Activated CD8-positive, alpha-beta T cell treated with anti-CD3 and anti-CD28 coated beads for 36 hours (primary cell): ENCODE measurements at regions not wholly inside any gene's neighbourhood (a gene's known extent, or its start where the extent isn't known, plus 50 kb on each side); places are given as distances from the start of the nearest gene placed in this dataset.

Source experiments
- ATAC-seq: fragments of 200-7000 bp; cut with Tn5 transposase; one replicate; pipeline ENCODE4 v1.10.0; 2021; ENCODE audit warnings: mild to moderate bottlenecking, moderate library complexity
- CTCF ChIA-PET: fragments of 350-600 bp; sonication (Branson Sonifier 250); formaldehyde crosslinking; loops from one replicate; lab custom pipeline; 2021; ENCODE audit warnings: antibody characterized with exemption; lab: Charles Lee
- POLR2A ChIA-PET: fragments of 350-600 bp; sonication (Branson Sonifier 250); formaldehyde crosslinking; loops from one replicate; lab custom pipeline; 2021; ENCODE audit warnings: antibody characterized with exemption; lab: Charles Lee
- DNase-seq: peaks from one replicate; pipeline ENCODE4 v3.0.0-alpha.2; 2020
- H3K27ac Mint-ChIP-seq: one replicate; pipeline ENCODE4 v1.8.0; 2021; ENCODE audit warnings: mild to moderate bottlenecking, mixed read lengths
- H3K27me3 Mint-ChIP-seq: one replicate; pipeline ENCODE4 v1.8.0; 2021; ENCODE audit warnings: mixed read lengths
- H3K36me3 Mint-ChIP-seq: one replicate; pipeline ENCODE4 v1.8.0; 2021; ENCODE audit warnings: low read depth, mixed read lengths
- H3K4me1 Mint-ChIP-seq: one replicate; pipeline ENCODE4 v1.8.0; 2021; ENCODE audit warnings: low read depth, mixed read lengths
- H3K4me3 Mint-ChIP-seq: one replicate; pipeline ENCODE4 v1.8.0; 2021; ENCODE audit warnings: mild to moderate bottlenecking, moderate library complexity, mixed read lengths
- H3K9me3 Mint-ChIP-seq: one replicate; pipeline ENCODE4 v1.8.0; 2021; ENCODE audit warnings: mixed read lengths
- intact Hi-C: fragments of 100-400 bp; cut with micrococcal nuclease; formaldehyde crosslinking; loops from one replicate; pipeline ENCODE4 v1.10.0; 2022
- TF ChIP-seq, protein P1 (sequence below): fragments of 200-600 bp; IDR thresholded peaks from one replicate; pipeline ENCODE4 v1.8.0; 2022; ENCODE audit warnings: antibody characterized with exemption, mild to moderate bottlenecking

DNA sequence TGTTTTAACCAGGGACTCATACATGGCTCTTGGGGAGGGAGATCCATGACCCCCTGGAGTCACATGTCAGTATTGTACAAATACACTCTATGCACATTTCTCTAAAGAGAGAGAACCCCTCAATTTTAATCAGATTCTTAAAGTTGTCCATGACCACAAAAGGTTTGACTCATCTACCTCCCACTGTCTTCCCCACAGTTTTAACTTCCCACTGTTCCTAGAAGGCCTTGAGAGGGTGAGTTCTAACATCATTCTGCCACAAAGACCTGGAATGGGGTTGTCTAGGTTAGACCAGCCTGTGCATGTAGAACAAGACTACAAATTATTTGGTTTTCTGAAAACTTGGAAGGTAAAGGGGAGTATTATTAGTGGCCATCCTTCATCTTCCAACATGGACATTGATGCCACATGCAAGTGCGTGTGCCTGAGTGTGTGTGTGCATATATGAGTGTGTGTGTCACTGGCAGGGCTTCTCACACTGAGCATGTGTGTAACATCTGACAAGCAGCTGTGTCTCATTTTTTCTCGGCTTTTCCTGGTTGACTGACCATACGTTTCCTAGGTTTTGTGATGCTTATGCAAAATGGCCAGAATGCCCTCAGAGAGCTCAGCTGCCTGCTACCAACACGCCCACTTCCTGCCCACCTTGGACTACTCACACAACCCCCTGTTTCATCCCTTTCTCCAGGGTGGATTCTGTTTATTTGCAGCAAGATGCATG lies 94.6 kb upstream of the LGALSL start:
- no peak overlapping the region for H3K27ac Mint-ChIP-seq
- ChIA-PET POLR2A (no interaction called here), CTCF (interaction anchor here (1.1 kb wide), 1 partner anchor 29 kb away, joined by 3 read pairs; no protein-coding TSS in a partner anchor)
- H3K9me3 Mint-ChIP-seq = no peaks in the 10 kb centered on the region
- no peak for DNase-seq
- TF ChIP-seq, protein P1, sequence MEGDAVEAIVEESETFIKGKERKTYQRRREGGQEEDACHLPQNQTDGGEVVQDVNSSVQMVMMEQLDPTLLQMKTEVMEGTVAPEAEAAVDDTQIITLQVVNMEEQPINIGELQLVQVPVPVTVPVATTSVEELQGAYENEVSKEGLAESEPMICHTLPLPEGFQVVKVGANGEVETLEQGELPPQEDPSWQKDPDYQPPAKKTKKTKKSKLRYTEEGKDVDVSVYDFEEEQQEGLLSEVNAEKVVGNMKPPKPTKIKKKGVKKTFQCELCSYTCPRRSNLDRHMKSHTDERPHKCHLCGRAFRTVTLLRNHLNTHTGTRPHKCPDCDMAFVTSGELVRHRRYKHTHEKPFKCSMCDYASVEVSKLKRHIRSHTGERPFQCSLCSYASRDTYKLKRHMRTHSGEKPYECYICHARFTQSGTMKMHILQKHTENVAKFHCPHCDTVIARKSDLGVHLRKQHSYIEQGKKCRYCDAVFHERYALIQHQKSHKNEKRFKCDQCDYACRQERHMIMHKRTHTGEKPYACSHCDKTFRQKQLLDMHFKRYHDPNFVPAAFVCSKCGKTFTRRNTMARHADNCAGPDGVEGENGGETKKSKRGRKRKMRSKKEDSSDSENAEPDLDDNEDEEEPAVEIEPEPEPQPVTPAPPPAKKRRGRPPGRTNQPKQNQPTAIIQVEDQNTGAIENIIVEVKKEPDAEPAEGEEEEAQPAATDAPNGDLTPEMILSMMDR = no peak
- no peak for ATAC-seq
- no peaks in the 10 kb centered on the region for H3K36me3 Mint-ChIP-seq
- peaks cover 18% of the 10 kb centered on the region for H3K27me3 Mint-ChIP-seq
- H3K4me3 Mint-ChIP-seq = no peak overlapping the region
- intact Hi-C loops = no loop called here
- H3K4me1 Mint-ChIP-seq = peaks cover 4% of the 10 kb centered on the region

- Mint-ChIP-seq H3K36me3 (no peaks in the 10 kb centered on the region), H3K9me3 (no peaks in the 10 kb centered on the region), H3K27me3 (peaks cover 15% of the 10 kb centered on the region), H3K4me1 (peaks cover 4% of the 10 kb centered on the region), H3K27ac (no peak overlapping the region), H3K4me3 (no peak overlapping the region)
- ATAC-seq = peak; percentile 97
- DNase-seq = peak; percentile 74
- intact Hi-C loops = no loop called here
- ChIA-PET POLR2A (no interaction called here), CTCF (interaction anchor here (1.1 kb wide), 1 partner anchor 30 kb away, joined by 3 read pairs; no protein-coding TSS in a partner anchor)
- TF ChIP-seq, protein P1 = no peak
These were observed 93.9 kb upstream of the LGALSL start for GRCh38 chr2:64359892-64360657.

DNA sequence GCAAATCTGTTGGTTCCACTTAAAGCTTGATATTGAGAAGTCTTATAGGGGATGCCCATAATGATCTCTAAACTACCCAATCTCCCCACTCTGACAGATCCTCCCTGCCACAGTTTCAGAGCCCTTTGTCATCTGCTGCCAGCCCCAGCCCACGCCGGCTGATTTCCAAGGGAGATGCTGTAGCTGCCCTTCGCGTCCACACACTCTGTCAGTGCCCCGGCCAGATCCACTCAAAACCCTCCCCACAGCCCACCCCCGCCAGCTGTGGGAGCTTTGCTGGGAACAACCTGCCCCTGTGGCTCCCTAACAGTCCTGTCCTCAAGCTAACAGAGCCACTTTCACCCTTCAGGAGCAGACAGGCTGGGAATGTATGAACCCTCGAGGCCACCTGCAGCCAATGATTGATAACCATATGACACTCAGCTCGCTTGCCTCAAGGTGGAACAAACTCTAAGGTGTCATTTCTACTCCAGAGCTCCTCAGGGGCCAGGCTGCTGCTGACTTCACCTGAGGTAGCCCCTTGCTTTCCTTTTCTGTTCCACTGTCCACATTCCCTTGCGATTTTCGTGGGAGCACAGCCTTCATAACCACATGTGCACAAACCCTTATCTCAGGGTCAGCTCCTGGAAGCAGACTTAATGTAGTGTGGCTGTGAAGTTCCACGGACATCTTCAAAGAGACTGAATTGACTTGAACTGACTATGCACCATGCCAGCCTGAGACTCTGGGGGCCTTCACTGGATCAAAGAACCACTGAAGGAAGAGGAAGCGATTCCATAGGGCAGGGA lies 92.6 kb upstream of the LGALSL start:
- CTCF ChIA-PET = interaction anchor here (1.3 kb wide), 1 partner anchor 30 kb away, joined by 9 read pairs; no protein-coding TSS in a partner anchor
- no peak overlapping the region for H3K4me3 Mint-ChIP-seq
- POLR2A ChIA-PET = no interaction called here
- H3K27ac Mint-ChIP-seq = no peak overlapping the region
- ATAC-seq = no peak
- peaks cover 13% of the 10 kb centered on the region for H3K27me3 Mint-ChIP-seq
- no peak for DNase-seq
- intact Hi-C loops = no loop called here
- peaks cover 4% of the 10 kb centered on the region for H3K4me1 Mint-ChIP-seq
- H3K9me3 Mint-ChIP-seq = no peaks in the 10 kb centered on the region
- H3K36me3 Mint-ChIP-seq = no peaks in the 10 kb centered on the region
- TF ChIP-seq, protein P1 = no peak

GRCh38 chr2:64362562-64363026 lies 91.4 kb upstream of the LGALSL start:
- Mint-ChIP-seq H3K9me3 (no peaks in the 10 kb centered on the region), H3K27ac (no peak overlapping the region), H3K4me1 (peaks cover 4% of the 10 kb centered on the region), H3K36me3 (no peaks in the 10 kb centered on the region), H3K27me3 (peaks cover 5% of the 10 kb centered on the region), H3K4me3 (no peak overlapping the region)
- DNase-seq = no peak
- ChIA-PET CTCF (interaction anchor here (1.0 to 1.6 kb wide), 2 partner anchors 126 to 160 kb away, joined by 3 to 8 read pairs; no protein-coding TSS in a partner anchor), POLR2A (no interaction called here)
- TF ChIP-seq, protein P1 = no peak
- intact Hi-C loops = no loop called here
- ATAC-seq = no peak
